Right lobe of liver (tissue), 4 donors: ENCODE measurements at regions not wholly inside any gene's neighbourhood (a gene's known extent, or its start where the extent isn't known, plus 50 kb on each side); places are given as distances from the start of the nearest gene placed in this dataset.

ENCODE experiments used
- POLR2A ChIP-seq: fragments of 450-650 bp; IDR thresholded peaks from one replicate; pipeline ENCODE4 v1.6.1; 2017; ENCODE audit warnings: antibody characterized with exemption, mild to moderate bottlenecking
- TF ChIP-seq, protein P1 (sequence below), 4 donors: fragments of 200-600 bp in 3 of 4; fragments of 450-650 bp in 1 of 4; IDR thresholded peaks; one replicate each; pipeline versions ENCODE4 v1.5.1 to v1.8.0; 2016 to 2022; ENCODE audit warnings: antibody characterized with exemption in 4 of 4, mild to moderate bottlenecking in 2 of 4
- donor health status: DM: no; HTN: no; CAD: no.
- donor health status: DM: no; HTN: no; CAD: no.
- donor health status: DM: no; HTN: yes; CAD: no.

DNA sequence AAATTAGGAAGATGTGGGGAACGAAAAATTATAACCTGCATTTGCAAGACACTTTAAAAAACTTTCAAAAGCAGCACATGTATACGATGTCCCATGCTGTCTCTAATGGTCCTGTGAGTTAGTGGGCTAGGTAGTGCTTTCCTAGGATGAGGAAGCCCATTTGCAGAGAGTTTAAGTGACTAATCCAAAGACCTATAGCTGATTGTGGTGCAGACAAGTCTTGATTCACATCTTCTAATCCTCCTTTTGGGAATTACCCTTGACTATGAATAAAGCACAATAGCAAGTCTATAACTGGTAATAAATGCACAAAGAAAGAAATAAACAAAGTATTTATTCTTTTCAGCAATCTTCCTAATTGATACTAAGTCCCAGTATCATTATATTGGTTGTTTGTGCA, 234.6 kb upstream of the FANCL start:
- TF ChIP-seq, protein P1, sequence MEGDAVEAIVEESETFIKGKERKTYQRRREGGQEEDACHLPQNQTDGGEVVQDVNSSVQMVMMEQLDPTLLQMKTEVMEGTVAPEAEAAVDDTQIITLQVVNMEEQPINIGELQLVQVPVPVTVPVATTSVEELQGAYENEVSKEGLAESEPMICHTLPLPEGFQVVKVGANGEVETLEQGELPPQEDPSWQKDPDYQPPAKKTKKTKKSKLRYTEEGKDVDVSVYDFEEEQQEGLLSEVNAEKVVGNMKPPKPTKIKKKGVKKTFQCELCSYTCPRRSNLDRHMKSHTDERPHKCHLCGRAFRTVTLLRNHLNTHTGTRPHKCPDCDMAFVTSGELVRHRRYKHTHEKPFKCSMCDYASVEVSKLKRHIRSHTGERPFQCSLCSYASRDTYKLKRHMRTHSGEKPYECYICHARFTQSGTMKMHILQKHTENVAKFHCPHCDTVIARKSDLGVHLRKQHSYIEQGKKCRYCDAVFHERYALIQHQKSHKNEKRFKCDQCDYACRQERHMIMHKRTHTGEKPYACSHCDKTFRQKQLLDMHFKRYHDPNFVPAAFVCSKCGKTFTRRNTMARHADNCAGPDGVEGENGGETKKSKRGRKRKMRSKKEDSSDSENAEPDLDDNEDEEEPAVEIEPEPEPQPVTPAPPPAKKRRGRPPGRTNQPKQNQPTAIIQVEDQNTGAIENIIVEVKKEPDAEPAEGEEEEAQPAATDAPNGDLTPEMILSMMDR (IDR thresholded peaks at IDR 0.05), result no peak
- no peak for TF ChIP-seq POLR2A
